Kidney epithelial cell (primary cell): ENCODE measurements at regions not wholly inside any gene's neighbourhood (a gene's known extent, or its start where the extent isn't known, plus 50 kb on each side); places are given as distances from the start of the nearest gene placed in this dataset.

Source experiments
- DNase-seq: peaks from one replicate; pipeline ENCODE4 v3.0.0-alpha.2; 2010; ENCODE audit warnings: low read depth
- H3K27me3 ChIP-seq: 2 replicates; pipeline ENCODE4 v1.6.0; 2011; ENCODE audit warnings: low read length; ENCODE audit not compliant: control insufficient read depth, insufficient read depth
- H3K36me3 ChIP-seq: 2 replicates; pipeline ENCODE4 v1.5.1; 2011; ENCODE audit warnings: low read length; ENCODE audit not compliant: control insufficient read depth, insufficient read depth
- H3K4me3 ChIP-seq: 2 replicates; pipeline ENCODE4 v1.5.1; 2011; ENCODE audit warnings: low read depth, mild to moderate bottlenecking, control low read depth, low read length
- CTCF ChIP-seq: IDR thresholded peaks from 2 replicates; pipeline ENCODE4 v1.5.1; 2011; ENCODE audit warnings: mild to moderate bottlenecking, moderate library complexity, low read length, control low read depth, inconsistent platforms; ENCODE audit not compliant: insufficient read depth, poor library complexity, severe bottlenecking

GRCh38 chr10:58951087-58951486 lies 225.4 kb upstream of the PHYHIPL start:
- no peak for DNase-seq
- H3K36me3 ChIP-seq: no peaks in the 10 kb centered on the region
- no peak overlapping the region for H3K4me3 ChIP-seq
- no peaks in the 10 kb centered on the region for H3K27me3 ChIP-seq
- TF ChIP-seq CTCF: no peak

GRCh38 chr10:58951746-58952145 lies 224.7 kb upstream of the PHYHIPL start:
- H3K27me3 ChIP-seq: no peaks in the 10 kb centered on the region
- DNase-seq: no peak

GRCh38 chr10:58952162-58952601 lies 224.3 kb upstream of the PHYHIPL start:
- Histone ChIP-seq H3K27me3 (no peaks in the 10 kb centered on the region), H3K4me3 (no peak overlapping the region)
- no peak for TF ChIP-seq CTCF

More at GRCh38 chr10:58951746-58952145, 224.7 kb upstream of the PHYHIPL start:
- Histone ChIP-seq H3K36me3 (no peaks in the 10 kb centered on the region), H3K4me3 (no peak overlapping the region)
- TF ChIP-seq CTCF: no peak

GRCh38 chr10:58952747-58953466 lies 223.5 kb upstream of the PHYHIPL start:
- no peaks in the 10 kb centered on the region for H3K36me3 ChIP-seq
- DNase-seq: no peak
- TF ChIP-seq CTCF: peak; percentile 72
- H3K27me3 ChIP-seq: no peaks in the 10 kb centered on the region
- no peak overlapping the region for H3K4me3 ChIP-seq

More at GRCh38 chr10:58952162-58952601, 224.3 kb upstream of the PHYHIPL start:
- no peaks in the 10 kb centered on the region for H3K36me3 ChIP-seq
- no peak for DNase-seq

GRCh38 chr10:58954178-58954577 lies 222.3 kb upstream of the PHYHIPL start:
- DNase-seq: no peak
- no peak for TF ChIP-seq CTCF
- Histone ChIP-seq H3K27me3 (no peaks in the 10 kb centered on the region), H3K4me3 (no peak overlapping the region), H3K36me3 (no peaks in the 10 kb centered on the region)

GRCh38 chr10:58955615-58956014 lies 220.8 kb upstream of the PHYHIPL start:
- DNase-seq: no peak
- Histone ChIP-seq H3K27me3 (no peaks in the 10 kb centered on the region), H3K4me3 (no peak overlapping the region), H3K36me3 (no peaks in the 10 kb centered on the region)
- TF ChIP-seq CTCF: no peak
